Keratinocyte (primary cell): ENCODE measurements at regions not wholly inside any gene's neighbourhood (a gene's known extent, or its start where the extent isn't known, plus 50 kb on each side); places are given as distances from the start of the nearest gene placed in this dataset.

Experiments
- DNase-seq: peaks from one replicate; pipeline ENCODE4 v3.0.0-alpha.2; 2011; ENCODE audit warnings: low read depth, missing footprints, low spot score
- FAIRE-seq: peaks from 2 replicates; lab custom pipeline; 2011; peaks lifted over from hg19 to GRCh38; lab: Jason Lieb, UNC
- H2AFZ ChIP-seq: 2 replicates; pipeline ENCODE4 v1.6.0; 2012; ENCODE audit warnings: low read length, control low read depth, inconsistent platforms; ENCODE audit not compliant: control insufficient read depth
- H3K27ac ChIP-seq: 2 replicates; pipeline ENCODE4 v1.5.1; 2011; ENCODE audit warnings: low read length; ENCODE audit not compliant: control insufficient read depth, insufficient read depth
- H3K27me3 ChIP-seq: 3 replicates; pipeline ENCODE4 v1.6.0; 2011; ENCODE audit warnings: low read length; ENCODE audit not compliant: control insufficient read depth, insufficient read depth; ENCODE audit errors: extremely low read depth
- H3K36me3 ChIP-seq, 2 experiments: 2 replicates in 1 of 2; 3 replicates in 1 of 2; pipeline ENCODE4 v1.5.1; 2011; ENCODE audit warnings: low read length in 2 of 2, mild to moderate bottlenecking in 1 of 2; ENCODE audit not compliant: control insufficient read depth in 2 of 2, insufficient read depth in 2 of 2; ENCODE audit errors: extremely low read depth in 1 of 2
- H3K4me1 ChIP-seq: 3 replicates; pipeline ENCODE4 v1.5.1; 2011; ENCODE audit warnings: low read length; ENCODE audit not compliant: control insufficient read depth, insufficient read depth; ENCODE audit errors: extremely low read depth
- H3K4me2 ChIP-seq: 3 replicates; pipeline ENCODE4 v1.6.0; 2011; ENCODE audit warnings: low read depth, low read length; ENCODE audit not compliant: control insufficient read depth, insufficient read depth; ENCODE audit errors: extremely low read depth
- H3K4me3 ChIP-seq, 3 experiments: fragments of 200-600 bp in 1 of 3; sonication (generic) in 1 of 3; 2 replicates in 2 of 3; 3 replicates in 1 of 3; pipeline ENCODE4 v1.5.1; 2011 to 2016; ENCODE audit warnings: low read length in 3 of 3, mild to moderate bottlenecking in 3 of 3, control low read depth in 2 of 3, inconsistent platforms in 1 of 3, low read depth in 1 of 3, mixed read lengths in 1 of 3, mixed run types in 1 of 3, moderate library complexity in 1 of 3; ENCODE audit not compliant: control insufficient read depth in 2 of 3, insufficient read depth in 2 of 3; ENCODE audit errors: extremely low read depth in 1 of 3
- H3K79me2 ChIP-seq: 2 replicates; pipeline ENCODE4 v1.6.0; 2012; ENCODE audit warnings: low read length; ENCODE audit not compliant: control insufficient read depth, insufficient read depth
- H3K9ac ChIP-seq: 3 replicates; pipeline ENCODE4 v1.6.0; 2011; ENCODE audit warnings: low read length; ENCODE audit not compliant: control insufficient read depth, insufficient read depth; ENCODE audit errors: extremely low read depth
- H3K9me1 ChIP-seq: 3 replicates; pipeline ENCODE4 v1.6.0; 2011; ENCODE audit warnings: low read length; ENCODE audit not compliant: control insufficient read depth, insufficient read depth; ENCODE audit errors: extremely low read depth
- H3K9me3 ChIP-seq: 2 replicates; pipeline ENCODE4 v1.5.1; 2012; ENCODE audit warnings: low read depth, low read length; ENCODE audit not compliant: control insufficient read depth
- H4K20me1 ChIP-seq: 3 replicates; pipeline ENCODE4 v1.6.0; 2011; ENCODE audit warnings: low read length; ENCODE audit not compliant: control insufficient read depth, insufficient read depth; ENCODE audit errors: extremely low read depth
- EZH2 ChIP-seq: IDR thresholded peaks from one replicate; pipeline ENCODE4 v1.6.1; 2012; ENCODE audit warnings: inconsistent platforms, mild to moderate bottlenecking, low read length, moderate library complexity
- dilution Hi-C: fragments of 300-500 bp; cut with MboI; formaldehyde crosslinking; loops from one replicate; pipeline ENCODE4 v1.7.0; 2020; ENCODE audit warnings: low sequenced_read_pairs; ENCODE audit not compliant: extremely low pct_ligation_motif_present
- TF ChIP-seq, protein P1 (sequence below), 3 experiments: IDR thresholded peaks in 1 of 3; conservative IDR thresholded peaks in 1 of 3; optimal IDR thresholded peaks in 1 of 3; 2 replicates in 2 of 3; 3 replicates in 1 of 3; pipeline versions ENCODE3 to v1.5.1; 2011; ENCODE audit warnings: low read length in 3 of 3, mild to moderate bottlenecking in 3 of 3, moderate library complexity in 2 of 3, control low read depth in 1 of 3, inconsistent platforms in 1 of 3; ENCODE audit not compliant: insufficient read depth in 2 of 3; ENCODE audit errors: extremely low read depth in 1 of 3

DNA sequence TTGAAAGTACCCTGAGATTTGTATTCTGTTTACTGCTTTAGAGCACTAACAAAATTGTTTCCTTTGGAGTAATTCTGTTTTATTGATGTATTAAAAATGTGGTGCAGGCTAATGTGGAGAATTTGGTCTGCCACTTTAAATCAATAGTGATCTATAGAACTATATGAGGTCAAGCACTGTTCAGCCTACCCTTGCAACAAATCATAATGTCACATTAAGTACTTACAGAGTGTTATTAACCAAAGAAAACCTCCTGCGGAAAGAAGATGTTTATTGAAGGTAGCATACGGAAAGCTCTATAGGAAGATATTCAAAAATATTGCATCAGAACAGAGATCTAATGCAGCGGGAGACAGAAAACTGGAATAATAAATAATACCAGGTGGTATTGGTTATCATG, 865.0 kb upstream of the TYRP1 start:
- Histone ChIP-seq H3K27ac (no peak overlapping the region), H3K9ac (no peak overlapping the region), H3K9me3 (no peaks in the 10 kb centered on the region), H3K79me2 (no peaks in the 10 kb centered on the region), H3K36me3 (no peaks in the 10 kb centered on the region), H3K4me2 (no peak overlapping the region), H4K20me1 (no peaks in the 10 kb centered on the region), H3K9me1 (no peaks in the 10 kb centered on the region), H2AFZ (no peak overlapping the region), H3K4me3 (no peak overlapping the region), H3K27me3 (no peaks in the 10 kb centered on the region), H3K4me1 (no peaks in the 10 kb centered on the region)
- dilution Hi-C loops: no loop called here
- TF ChIP-seq, protein P1, sequence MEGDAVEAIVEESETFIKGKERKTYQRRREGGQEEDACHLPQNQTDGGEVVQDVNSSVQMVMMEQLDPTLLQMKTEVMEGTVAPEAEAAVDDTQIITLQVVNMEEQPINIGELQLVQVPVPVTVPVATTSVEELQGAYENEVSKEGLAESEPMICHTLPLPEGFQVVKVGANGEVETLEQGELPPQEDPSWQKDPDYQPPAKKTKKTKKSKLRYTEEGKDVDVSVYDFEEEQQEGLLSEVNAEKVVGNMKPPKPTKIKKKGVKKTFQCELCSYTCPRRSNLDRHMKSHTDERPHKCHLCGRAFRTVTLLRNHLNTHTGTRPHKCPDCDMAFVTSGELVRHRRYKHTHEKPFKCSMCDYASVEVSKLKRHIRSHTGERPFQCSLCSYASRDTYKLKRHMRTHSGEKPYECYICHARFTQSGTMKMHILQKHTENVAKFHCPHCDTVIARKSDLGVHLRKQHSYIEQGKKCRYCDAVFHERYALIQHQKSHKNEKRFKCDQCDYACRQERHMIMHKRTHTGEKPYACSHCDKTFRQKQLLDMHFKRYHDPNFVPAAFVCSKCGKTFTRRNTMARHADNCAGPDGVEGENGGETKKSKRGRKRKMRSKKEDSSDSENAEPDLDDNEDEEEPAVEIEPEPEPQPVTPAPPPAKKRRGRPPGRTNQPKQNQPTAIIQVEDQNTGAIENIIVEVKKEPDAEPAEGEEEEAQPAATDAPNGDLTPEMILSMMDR (optimal IDR thresholded peaks at IDR 0.05 in 1 of 3, IDR thresholded peaks at IDR 0.05 in 1 of 3, conservative IDR thresholded peaks at IDR 0.05 in 1 of 3; ENCODE audit: extremely low read depth in 1 of 3, insufficient read depth in 2 of 3, low read length in 3 of 3): no peak
- TF ChIP-seq EZH2: no peak
- DNase-seq (no peak), FAIRE-seq (no peak)

DNA sequence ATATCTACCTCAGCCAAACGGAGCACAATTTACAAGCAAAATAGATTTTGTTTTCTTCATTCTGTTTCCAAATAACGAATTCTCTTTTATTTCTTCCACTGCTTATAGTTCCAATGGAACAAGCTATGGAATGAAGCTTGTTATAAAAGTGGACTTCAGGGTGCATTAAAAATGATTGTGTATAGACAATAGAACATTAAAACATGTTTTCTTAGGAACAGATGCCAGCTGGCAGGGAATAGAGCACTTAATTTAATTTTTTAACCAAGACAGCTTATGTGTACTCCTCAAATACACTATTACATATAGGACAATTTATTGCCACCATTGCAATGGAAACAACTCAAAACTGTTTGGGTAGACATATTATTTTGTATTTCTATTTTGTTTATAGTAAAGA, 860.1 kb upstream of the TYRP1 start:
- Histone ChIP-seq H3K79me2 (no peaks in the 10 kb centered on the region), H3K4me2 (no peak overlapping the region), H3K27me3 (no peaks in the 10 kb centered on the region), H3K36me3 (no peaks in the 10 kb centered on the region), H4K20me1 (no peaks in the 10 kb centered on the region), H3K4me3 (no peak overlapping the region), H3K9ac (no peak overlapping the region), H3K9me1 (no peaks in the 10 kb centered on the region), H3K9me3 (no peaks in the 10 kb centered on the region), H2AFZ (no peak overlapping the region), H3K4me1 (no peaks in the 10 kb centered on the region), H3K27ac (no peak overlapping the region)
- dilution Hi-C loops: no loop called here
- no peak for DNase-seq
- TF ChIP-seq, protein P1 (optimal IDR thresholded peaks at IDR 0.05 in 1 of 3, IDR thresholded peaks at IDR 0.05 in 1 of 3, conservative IDR thresholded peaks at IDR 0.05 in 1 of 3; ENCODE audit: extremely low read depth in 1 of 3, insufficient read depth in 2 of 3, low read length in 3 of 3): no peak
- no peak for TF ChIP-seq EZH2
- no peak for FAIRE-seq
